DOHH2 (cell line): ENCODE measurements at regions not wholly inside any gene's neighbourhood (a gene's known extent, or its start where the extent isn't known, plus 50 kb on each side); places are given as distances from the start of the nearest gene placed in this dataset.

Source experiments
- H3F3A ChIP-seq: fragments of 200-600 bp; sonication (generic), shearing (Covaris generic); 2 replicates; pipeline ENCODE4 v1.6.0; 2016; ENCODE audit warnings: antibody characterized with exemption, mild to moderate bottlenecking; ENCODE audit not compliant: control insufficient read depth, insufficient read depth
- H3K27ac ChIP-seq: fragments of 200-600 bp; sonication (generic); 2 replicates; pipeline ENCODE4 v1.5.1; 2014; ENCODE audit warnings: low read depth, mild to moderate bottlenecking, low read length, moderate library complexity
- H3K27me3 ChIP-seq: fragments of 200-600 bp; sonication (generic); 2 replicates; pipeline ENCODE4 v1.6.1; 2014; ENCODE audit warnings: mild to moderate bottlenecking, low read length, mixed read lengths; ENCODE audit not compliant: control insufficient read depth
- H3K36me3 ChIP-seq: fragments of 200-600 bp; sonication (generic); 2 replicates; pipeline ENCODE4 v1.6.1; 2014; ENCODE audit warnings: mild to moderate bottlenecking, low read length, moderate library complexity, mixed read lengths; ENCODE audit not compliant: control insufficient read depth
- H3K4me1 ChIP-seq: fragments of 200-600 bp; sonication (generic); 2 replicates; pipeline ENCODE4 v1.6.1; 2014; ENCODE audit warnings: mild to moderate bottlenecking, low read length, mixed read lengths; ENCODE audit not compliant: control insufficient read depth
- H3K4me2 ChIP-seq: fragments of 200-600 bp; sonication (generic); 2 replicates; pipeline ENCODE4 v1.6.0; 2014; ENCODE audit warnings: mild to moderate bottlenecking, low read length, moderate library complexity
- H3K4me3 ChIP-seq: fragments of 200-600 bp; sonication (generic); 2 replicates; pipeline ENCODE4 v1.5.1; 2014; ENCODE audit warnings: mild to moderate bottlenecking, low read length, mixed read lengths
- H3K79me2 ChIP-seq: fragments of 200-600 bp; sonication (generic); 2 replicates; pipeline ENCODE4 v1.6.1; 2014; ENCODE audit warnings: mild to moderate bottlenecking, low read length, mixed read lengths; ENCODE audit not compliant: control insufficient read depth
- H3K9me2 ChIP-seq: fragments of 200-600 bp; sonication (generic); replicated peaks from 2 replicates; pipeline ENCODE4 v1.6.1; 2014; ENCODE audit warnings: mild to moderate bottlenecking, low read length, mixed read lengths; ENCODE audit not compliant: control insufficient read depth
- H3K9me3 ChIP-seq: fragments of 200-600 bp; sonication (generic); 2 replicates; pipeline ENCODE4 v1.6.1; 2014; ENCODE audit warnings: antibody characterized with exemption, low read length, mixed read lengths; ENCODE audit not compliant: control insufficient read depth, insufficient read depth
- H4K20me1 ChIP-seq: fragments of 200-600 bp; sonication (generic); 2 replicates; pipeline ENCODE4 v1.6.0; 2014; ENCODE audit warnings: low read depth, mild to moderate bottlenecking, antibody characterized with exemption, low read length, moderate library complexity; ENCODE audit not compliant: control insufficient read depth, insufficient read depth
- CTCF ChIP-seq: fragments of 200-600 bp; sonication (generic); IDR thresholded peaks from one replicate; pipeline ENCODE4 v1.5.1; 2014; ENCODE audit warnings: antibody characterized with exemption, mild to moderate bottlenecking, low read depth, low read length; ENCODE audit not compliant: poor library complexity, severe bottlenecking
- EZH2phosphoT487 ChIP-seq: fragments of 200-600 bp; sonication (generic); IDR thresholded peaks from 2 replicates; pipeline ENCODE4 v1.6.1; 2017; ENCODE audit warnings: borderline replicate concordance, mild to moderate bottlenecking, antibody characterized with exemption, low read length, moderate library complexity, mixed read lengths

GRCh38 chr2:185063761-185064160, 465.4 kb downstream of the ZNF804A start:
- H3K4me3 ChIP-seq: no peak overlapping the region
- no peak for TF ChIP-seq EZH2phosphoT487
- no peak for TF ChIP-seq CTCF
- no peaks in the 10 kb centered on the region for H3K9me2 ChIP-seq
- H3K4me1 ChIP-seq: no peaks in the 10 kb centered on the region
- H3K27me3 ChIP-seq: no peaks in the 10 kb centered on the region
- H3K27ac ChIP-seq: no peak overlapping the region
- no peaks in the 10 kb centered on the region for H3F3A ChIP-seq
- H3K79me2 ChIP-seq: no peaks in the 10 kb centered on the region
- no peaks in the 10 kb centered on the region for H4K20me1 ChIP-seq
- no peak overlapping the region for H3K4me2 ChIP-seq
- H3K36me3 ChIP-seq: no peaks in the 10 kb centered on the region
- H3K9me3 ChIP-seq: no peaks in the 10 kb centered on the region

GRCh38 chr2:185066128-185066527, 467.8 kb downstream of the ZNF804A start:
- TF ChIP-seq CTCF (no peak), EZH2phosphoT487 (no peak)
- Histone ChIP-seq H3K9me3 (no peaks in the 10 kb centered on the region), H3K79me2 (no peaks in the 10 kb centered on the region), H3K27ac (no peak overlapping the region), H3K4me3 (no peak overlapping the region), H3K4me2 (no peak overlapping the region), H3K36me3 (no peaks in the 10 kb centered on the region), H3F3A (no peaks in the 10 kb centered on the region), H4K20me1 (no peaks in the 10 kb centered on the region), H3K9me2 (no peaks in the 10 kb centered on the region), H3K4me1 (no peaks in the 10 kb centered on the region), H3K27me3 (no peaks in the 10 kb centered on the region)

GRCh38 chr2:185069107-185069506, 470.8 kb downstream of the ZNF804A start:
- Histone ChIP-seq H3K79me2 (no peaks in the 10 kb centered on the region), H3K4me3 (no peak overlapping the region), H3K27ac (no peak overlapping the region), H3K36me3 (no peaks in the 10 kb centered on the region), H4K20me1 (no peaks in the 10 kb centered on the region), H3K9me3 (no peaks in the 10 kb centered on the region), H3K4me1 (no peaks in the 10 kb centered on the region), H3K9me2 (no peaks in the 10 kb centered on the region), H3F3A (no peaks in the 10 kb centered on the region), H3K4me2 (no peak overlapping the region), H3K27me3 (no peaks in the 10 kb centered on the region)
- TF ChIP-seq EZH2phosphoT487: no peak
- no peak for TF ChIP-seq CTCF

- no peaks in the 10 kb centered on the region for H3K79me2 ChIP-seq
- no peaks in the 10 kb centered on the region for H3K27me3 ChIP-seq
- H3F3A ChIP-seq: no peaks in the 10 kb centered on the region
- H3K36me3 ChIP-seq: no peaks in the 10 kb centered on the region
- no peaks in the 10 kb centered on the region for H3K9me2 ChIP-seq
- no peaks in the 10 kb centered on the region for H3K4me1 ChIP-seq
- no peak overlapping the region for H3K4me2 ChIP-seq
- H4K20me1 ChIP-seq: no peaks in the 10 kb centered on the region
- no peak for TF ChIP-seq CTCF
- no peak for TF ChIP-seq EZH2phosphoT487
- H3K4me3 ChIP-seq: no peak overlapping the region
- no peaks in the 10 kb centered on the region for H3K9me3 ChIP-seq
- H3K27ac ChIP-seq: no peak overlapping the region
Measured at GRCh38 chr2:185074156-185074555, 475.8 kb downstream of the ZNF804A start.
